ENCODE measurements at regions not wholly inside any gene's neighbourhood (a gene's known extent, or its start where the extent isn't known, plus 50 kb on each side); places are given as distances from the start of the nearest gene placed in this dataset.

DNA sequence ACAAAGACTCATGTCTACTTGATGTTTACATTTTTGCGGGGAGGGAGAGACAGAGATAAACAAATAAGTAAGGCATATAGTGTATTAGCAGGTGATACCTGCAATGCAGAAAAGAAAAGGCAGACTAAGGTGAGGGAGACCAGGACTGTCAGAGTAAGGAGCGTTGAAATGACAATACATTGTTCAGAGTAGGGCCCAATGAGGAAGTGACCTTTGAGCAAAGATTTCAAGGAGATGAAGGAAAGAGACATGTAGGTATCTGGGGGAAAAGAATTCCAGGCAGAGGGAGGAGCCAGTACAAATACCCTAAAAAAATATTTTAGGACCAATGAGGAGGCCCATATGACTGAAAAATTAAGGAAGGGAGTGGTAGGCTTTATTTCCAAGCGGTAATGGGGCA is 162.7 kb upstream of the PRSS1 start:
- DNase-seq (ENCODE audit: low read depth, low spot score) (no peak), ATAC-seq (no peak)
- ChIA-PET RAD21 (ENCODE audit: low non-redundant PET in 1 of 2, low total read pairs in 2 of 2, uncharacterized antibody in 2 of 2, unreplicated experiment in 2 of 2) (no interaction called here), CTCF (interaction anchor here (1.5 to 3.1 kb wide), 8 partner anchors 8 to 71 kb away, joined by 4 to 58 read pairs (median 16); no protein-coding TSS in a partner anchor), POLR2A (interaction anchor here (1.6 kb wide), 1 partner anchor 29 kb away, joined by 4 read pairs; no protein-coding TSS in a partner anchor)
- no peaks in the 10 kb centered on the region for H3K79me2 ChIP-seq (ENCODE audit: insufficient read depth, low read length)
- H4K20me1 ChIP-seq (ENCODE audit: insufficient read depth), result no peaks in the 10 kb centered on the region
- no peaks in the 10 kb centered on the region for H3K36me3 ChIP-seq (ENCODE audit: control insufficient read depth in 1 of 2, insufficient read depth in 2 of 2, low read length in 2 of 2)
- H3K4me3 ChIP-seq (replicated peaks in 1 of 2; ENCODE audit: low read depth in 1 of 2, low read length in 2 of 2), result no peak overlapping the region
- H3K4me2 ChIP-seq (ENCODE audit: low read length), result no peak overlapping the region
- no peaks in the 10 kb centered on the region for H3K27me3 ChIP-seq (ENCODE audit: insufficient read depth, low read length)
- TF ChIP-seq, protein P1, sequence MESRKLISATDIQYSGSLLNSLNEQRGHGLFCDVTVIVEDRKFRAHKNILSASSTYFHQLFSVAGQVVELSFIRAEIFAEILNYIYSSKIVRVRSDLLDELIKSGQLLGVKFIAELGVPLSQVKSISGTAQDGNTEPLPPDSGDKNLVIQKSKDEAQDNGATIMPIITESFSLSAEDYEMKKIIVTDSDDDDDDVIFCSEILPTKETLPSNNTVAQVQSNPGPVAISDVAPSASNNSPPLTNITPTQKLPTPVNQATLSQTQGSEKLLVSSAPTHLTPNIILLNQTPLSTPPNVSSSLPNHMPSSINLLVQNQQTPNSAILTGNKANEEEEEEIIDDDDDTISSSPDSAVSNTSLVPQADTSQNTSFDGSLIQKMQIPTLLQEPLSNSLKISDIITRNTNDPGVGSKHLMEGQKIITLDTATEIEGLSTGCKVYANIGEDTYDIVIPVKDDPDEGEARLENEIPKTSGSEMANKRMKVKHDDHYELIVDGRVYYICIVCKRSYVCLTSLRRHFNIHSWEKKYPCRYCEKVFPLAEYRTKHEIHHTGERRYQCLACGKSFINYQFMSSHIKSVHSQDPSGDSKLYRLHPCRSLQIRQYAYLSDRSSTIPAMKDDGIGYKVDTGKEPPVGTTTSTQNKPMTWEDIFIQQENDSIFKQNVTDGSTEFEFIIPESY (IDR thresholded peaks at IDR 0.05; ENCODE audit: extremely low read depth, insufficient replicate concordance, low read length), result no peak
- TF ChIP-seq CEBPB (IDR thresholded peaks at IDR 0.05; ENCODE audit: low read depth) (no peak), CBX3 (IDR thresholded peaks at IDR 0.05; ENCODE audit: low read depth) (no peak), RAD21 (IDR thresholded peaks at IDR 0.05; ENCODE audit: low read depth) (no peak), ZNF274 (IDR thresholded peaks at IDR 0.05; ENCODE audit: low read depth, low read length) (no peak), SP1 (IDR thresholded peaks at IDR 0.05; ENCODE audit: low read depth) (no peak), JUND (IDR thresholded peaks at IDR 0.05) (no peak), TCF7L2 (IDR thresholded peaks at IDR 0.05; ENCODE audit: borderline replicate concordance, extremely low read depth, insufficient read depth, insufficient read length) (no peak), SIN3A (IDR thresholded peaks at IDR 0.05; ENCODE audit: low read depth) (no peak), FOSL1 (IDR thresholded peaks at IDR 0.05; ENCODE audit: low read depth) (no peak), YY1 (IDR thresholded peaks at IDR 0.05; ENCODE audit: extremely low read depth, insufficient replicate concordance, low read depth, low read length) (no peak), EGR1 (IDR thresholded peaks at IDR 0.05; ENCODE audit: low read depth) (no peak), POLR2AphosphoS5 (IDR thresholded peaks at IDR 0.05; ENCODE audit: low read depth, low read length) (no peak), ELF1 (IDR thresholded peaks at IDR 0.05; ENCODE audit: borderline replicate concordance, low read depth) (no peak), ZFX (IDR thresholded peaks at IDR 0.05) (no peak)
- TF ChIP-seq, protein P2, sequence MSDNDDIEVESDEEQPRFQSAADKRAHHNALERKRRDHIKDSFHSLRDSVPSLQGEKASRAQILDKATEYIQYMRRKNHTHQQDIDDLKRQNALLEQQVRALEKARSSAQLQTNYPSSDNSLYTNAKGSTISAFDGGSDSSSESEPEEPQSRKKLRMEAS (IDR thresholded peaks at IDR 0.05), result no peak
- TF ChIP-seq, protein P3, sequence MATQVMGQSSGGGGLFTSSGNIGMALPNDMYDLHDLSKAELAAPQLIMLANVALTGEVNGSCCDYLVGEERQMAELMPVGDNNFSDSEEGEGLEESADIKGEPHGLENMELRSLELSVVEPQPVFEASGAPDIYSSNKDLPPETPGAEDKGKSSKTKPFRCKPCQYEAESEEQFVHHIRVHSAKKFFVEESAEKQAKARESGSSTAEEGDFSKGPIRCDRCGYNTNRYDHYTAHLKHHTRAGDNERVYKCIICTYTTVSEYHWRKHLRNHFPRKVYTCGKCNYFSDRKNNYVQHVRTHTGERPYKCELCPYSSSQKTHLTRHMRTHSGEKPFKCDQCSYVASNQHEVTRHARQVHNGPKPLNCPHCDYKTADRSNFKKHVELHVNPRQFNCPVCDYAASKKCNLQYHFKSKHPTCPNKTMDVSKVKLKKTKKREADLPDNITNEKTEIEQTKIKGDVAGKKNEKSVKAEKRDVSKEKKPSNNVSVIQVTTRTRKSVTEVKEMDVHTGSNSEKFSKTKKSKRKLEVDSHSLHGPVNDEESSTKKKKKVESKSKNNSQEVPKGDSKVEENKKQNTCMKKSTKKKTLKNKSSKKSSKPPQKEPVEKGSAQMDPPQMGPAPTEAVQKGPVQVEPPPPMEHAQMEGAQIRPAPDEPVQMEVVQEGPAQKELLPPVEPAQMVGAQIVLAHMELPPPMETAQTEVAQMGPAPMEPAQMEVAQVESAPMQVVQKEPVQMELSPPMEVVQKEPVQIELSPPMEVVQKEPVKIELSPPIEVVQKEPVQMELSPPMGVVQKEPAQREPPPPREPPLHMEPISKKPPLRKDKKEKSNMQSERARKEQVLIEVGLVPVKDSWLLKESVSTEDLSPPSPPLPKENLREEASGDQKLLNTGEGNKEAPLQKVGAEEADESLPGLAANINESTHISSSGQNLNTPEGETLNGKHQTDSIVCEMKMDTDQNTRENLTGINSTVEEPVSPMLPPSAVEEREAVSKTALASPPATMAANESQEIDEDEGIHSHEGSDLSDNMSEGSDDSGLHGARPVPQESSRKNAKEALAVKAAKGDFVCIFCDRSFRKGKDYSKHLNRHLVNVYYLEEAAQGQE (IDR thresholded peaks at IDR 0.05; ENCODE audit: low read depth), result no peak
- TF ChIP-seq, protein P4, sequence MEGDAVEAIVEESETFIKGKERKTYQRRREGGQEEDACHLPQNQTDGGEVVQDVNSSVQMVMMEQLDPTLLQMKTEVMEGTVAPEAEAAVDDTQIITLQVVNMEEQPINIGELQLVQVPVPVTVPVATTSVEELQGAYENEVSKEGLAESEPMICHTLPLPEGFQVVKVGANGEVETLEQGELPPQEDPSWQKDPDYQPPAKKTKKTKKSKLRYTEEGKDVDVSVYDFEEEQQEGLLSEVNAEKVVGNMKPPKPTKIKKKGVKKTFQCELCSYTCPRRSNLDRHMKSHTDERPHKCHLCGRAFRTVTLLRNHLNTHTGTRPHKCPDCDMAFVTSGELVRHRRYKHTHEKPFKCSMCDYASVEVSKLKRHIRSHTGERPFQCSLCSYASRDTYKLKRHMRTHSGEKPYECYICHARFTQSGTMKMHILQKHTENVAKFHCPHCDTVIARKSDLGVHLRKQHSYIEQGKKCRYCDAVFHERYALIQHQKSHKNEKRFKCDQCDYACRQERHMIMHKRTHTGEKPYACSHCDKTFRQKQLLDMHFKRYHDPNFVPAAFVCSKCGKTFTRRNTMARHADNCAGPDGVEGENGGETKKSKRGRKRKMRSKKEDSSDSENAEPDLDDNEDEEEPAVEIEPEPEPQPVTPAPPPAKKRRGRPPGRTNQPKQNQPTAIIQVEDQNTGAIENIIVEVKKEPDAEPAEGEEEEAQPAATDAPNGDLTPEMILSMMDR (IDR thresholded peaks at IDR 0.05 in 2 of 3, conservative IDR thresholded peaks at IDR 0.05 in 1 of 3; ENCODE audit: borderline replicate concordance in 1 of 3, insufficient read depth in 1 of 3, low read depth in 2 of 3, low read length in 2 of 3), result no peak
- intact Hi-C loops (cut with micrococcal nuclease), result loop anchor here (1.0 kb wide), 1 partner anchor 27 kb away; no protein-coding TSS in a partner anchor
- no peak overlapping the region for H3K27ac ChIP-seq (ENCODE audit: low read depth, low read length)
- no TSS peak for BruUV-seq (replicated peaks)
- H3K4me1 ChIP-seq (ENCODE audit: control insufficient read depth in 1 of 2, insufficient read depth in 2 of 2, low read length in 2 of 2), result peaks cover 0 to 27% of the 10 kb centered on the region in 2 experiments; a peak in 3 of 4 replicates
- no peak overlapping the region for H2AFZ ChIP-seq (ENCODE audit: low read depth, low read length, poor library complexity, severe bottlenecking)
- no peak overlapping the region for H3K9ac ChIP-seq (ENCODE audit: low read length)
- no peaks in the 10 kb centered on the region for H3K9me2 ChIP-seq (ENCODE audit: insufficient read depth)
- H3K9me3 ChIP-seq (ENCODE audit: control insufficient read depth in 1 of 2, insufficient read depth in 1 of 2, low read depth in 1 of 2, low read length in 2 of 2), result no peaks in the 10 kb centered on the region

Measured in HCT116 (cell line).